ENCODE measurements at regions not wholly inside any gene's neighbourhood (a gene's known extent, or its start where the extent isn't known, plus 50 kb on each side); places are given as distances from the start of the nearest gene placed in this dataset.
"Not testable (repeated sequence)": the region's sequence is repeated elsewhere in the genome, so short reads cannot be mapped to it uniquely, and the experiment has no call there.

DNA sequence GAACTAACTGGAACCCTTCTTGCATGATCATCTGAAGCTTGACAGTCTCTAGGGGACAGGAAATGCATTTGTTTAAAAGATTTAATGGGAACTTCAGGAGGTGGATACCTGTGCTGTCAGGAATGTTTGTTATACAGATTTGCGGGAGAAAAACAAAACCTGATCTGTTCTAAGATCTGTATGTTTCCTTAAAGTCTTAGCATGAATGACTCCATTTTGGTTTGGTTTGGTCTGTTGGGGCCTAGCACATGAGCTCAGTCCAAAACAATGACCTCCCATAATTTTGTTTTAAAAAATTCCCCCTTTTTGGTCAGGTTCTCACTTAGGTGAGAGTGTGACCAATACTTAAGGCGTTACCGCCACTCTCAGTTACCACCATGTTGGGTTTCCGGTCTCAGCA lies 138.7 kb downstream of the AKR1D1 start:
- Histone ChIP-seq H3K9me3 (ENCODE audit: control insufficient read depth, insufficient read depth, low read depth, low read length) (no peaks in the 10 kb centered on the region), H3K4me3 (ENCODE audit: low read depth, low read length) (no peak overlapping the region), H3K4me1 (ENCODE audit: control insufficient read depth, insufficient read depth, low read length) (no peaks in the 10 kb centered on the region), H3K36me3 (ENCODE audit: control insufficient read depth in 2 of 2, insufficient read depth in 1 of 2, low read length in 2 of 2) (no peaks in the 10 kb centered on the region), H3K27ac (ENCODE audit: extremely low read depth, low read depth, low read length) (no peak overlapping the region)
- no peak for TF ChIP-seq ZBTB11 (tag by site-specific recombination; conservative IDR thresholded peaks at IDR 0.05; ENCODE audit: low read depth)
- TF ChIP-seq ZNF707 (tag by site-specific recombination; IDR thresholded peaks at IDR 0.05), result no peak
- no peak for TF ChIP-seq ZNF292 (tag by site-specific recombination; IDR thresholded peaks at IDR 0.05; ENCODE audit: borderline replicate concordance, low read depth)
- TF ChIP-seq ZNF341 (tag by site-specific recombination; IDR thresholded peaks at IDR 0.05; ENCODE audit: low read depth), result no peak
- no peak for TF ChIP-seq HOXC10 (CRISPR knock-in tag; IDR thresholded peaks at IDR 0.05)
- TF ChIP-seq ZNF394 (tag by site-specific recombination; IDR thresholded peaks at IDR 0.05; ENCODE audit: borderline replicate concordance), result no peak
- no peak for TF ChIP-seq PRDM4 (tag by site-specific recombination; IDR thresholded peaks at IDR 0.05)
- POLR2A ChIA-PET, result no interaction called here
- CTCF ChIA-PET, result interaction anchor here (0.7 to 1.0 kb wide), 3 partner anchors 16 to 524 kb away, joined by 3 to 4 read pairs (median 3); no protein-coding TSS in a partner anchor

DNA sequence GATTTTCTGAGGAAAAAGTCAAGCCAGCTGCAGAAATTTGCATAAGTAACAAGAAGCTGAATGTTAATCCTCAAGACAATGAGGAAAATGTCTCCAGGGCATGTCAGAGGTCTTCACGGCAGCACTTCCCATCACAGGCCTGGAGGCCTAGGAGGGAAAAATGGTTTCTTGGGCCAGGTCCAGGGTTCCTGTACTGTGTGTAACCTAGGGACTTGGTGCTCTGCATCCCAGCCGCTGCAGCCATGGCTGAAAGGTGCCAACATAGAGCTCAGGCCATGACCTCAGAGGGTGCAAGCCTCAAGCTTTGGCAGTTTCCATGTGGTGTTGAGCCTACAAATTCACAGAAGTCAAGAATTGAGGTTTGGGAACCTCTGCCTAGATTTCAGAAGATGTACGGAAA lies 144.1 kb downstream of the AKR1D1 start:
- H3K9me3 ChIP-seq (ENCODE audit: control insufficient read depth, insufficient read depth, low read depth, low read length); POLR2A ChIA-PET; CTCF ChIA-PET; H3K36me3 ChIP-seq (ENCODE audit: control insufficient read depth in 2 of 2, insufficient read depth in 1 of 2, low read length in 2 of 2); H3K4me1 ChIP-seq (ENCODE audit: control insufficient read depth, insufficient read depth, low read length); H3K4me3 ChIP-seq (ENCODE audit: low read depth, low read length); H3K27ac ChIP-seq (ENCODE audit: extremely low read depth, low read depth, low read length): not testable (repeated sequence)
- TF ChIP-seq TRIM28 (IDR thresholded peaks at IDR 0.05; ENCODE audit: borderline replicate concordance, low read length), result peak; percentile 55; the same call in 1 of the 2 replicates
- TF ChIP-seq ZNF585B (tag by site-specific recombination; IDR thresholded peaks at IDR 0.05), result peak; percentile 96
- peak; percentile 89 for TF ChIP-seq SETDB1 (IDR thresholded peaks at IDR 0.05; ENCODE audit: insufficient read length, low read length)

GRCh38 chr7:138221388-138221787 lies 145.1 kb downstream of the AKR1D1 start:
- H3K36me3 ChIP-seq (ENCODE audit: control insufficient read depth in 2 of 2, insufficient read depth in 1 of 2, low read length in 2 of 2); H3K4me3 ChIP-seq (ENCODE audit: low read depth, low read length); H3K27ac ChIP-seq (ENCODE audit: extremely low read depth, low read depth, low read length); CTCF ChIA-PET; H3K4me1 ChIP-seq (ENCODE audit: control insufficient read depth, insufficient read depth, low read length); H3K9me3 ChIP-seq (ENCODE audit: control insufficient read depth, insufficient read depth, low read depth, low read length); POLR2A ChIA-PET: not testable (repeated sequence)

DNA sequence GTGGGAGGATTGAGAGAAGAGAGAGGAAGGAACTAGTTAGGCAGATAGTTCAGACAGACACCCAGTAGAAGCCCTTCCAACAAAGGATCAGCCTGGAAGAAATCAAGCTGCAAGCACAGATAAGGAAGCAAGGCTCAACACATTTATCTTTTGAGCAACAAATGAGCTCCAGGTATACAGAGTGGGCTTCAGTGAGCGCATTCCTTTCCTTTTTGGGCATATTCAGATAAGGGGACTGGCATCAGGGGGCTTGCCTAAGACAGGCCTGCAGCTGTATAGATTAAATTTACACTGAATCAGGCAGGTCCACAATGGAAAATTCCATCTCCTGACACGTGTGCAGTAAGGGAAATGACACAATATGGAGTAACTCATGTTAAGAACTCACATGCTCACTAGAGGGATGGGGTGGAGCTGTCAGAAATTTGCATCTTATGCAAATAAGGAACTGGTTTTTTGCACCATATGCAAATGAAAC lies 147.2 kb downstream of the AKR1D1 start:
- ChIA-PET CTCF (interaction anchor here (0.6 kb wide), 1 partner anchor 279 kb away, joined by 3 read pairs; no protein-coding TSS in a partner anchor), POLR2A (no interaction called here)
- no peak for TF ChIP-seq ZNF777 (tag by site-specific recombination; IDR thresholded peaks at IDR 0.05; ENCODE audit: borderline replicate concordance)
- no peak for TF ChIP-seq GLI4 (tag by site-specific recombination; IDR thresholded peaks at IDR 0.05)
- Histone ChIP-seq H3K27ac (ENCODE audit: extremely low read depth, low read depth, low read length) (no peak overlapping the region), H3K36me3 (ENCODE audit: control insufficient read depth in 2 of 2, insufficient read depth in 1 of 2, low read length in 2 of 2) (no peaks in the 10 kb centered on the region), H3K4me3 (ENCODE audit: low read depth, low read length) (no peak overlapping the region), H3K4me1 (ENCODE audit: control insufficient read depth, insufficient read depth, low read length) (no peaks in the 10 kb centered on the region), H3K9me3 (ENCODE audit: control insufficient read depth, insufficient read depth, low read depth, low read length) (no peaks in the 10 kb centered on the region)

Data from HEK293 (cell line).